HG02938 (cell line): ENCODE measurements at regions not wholly inside any gene's neighbourhood (a gene's known extent, or its start where the extent isn't known, plus 50 kb on each side); places are given as distances from the start of the nearest gene placed in this dataset.
"Not testable (repeated sequence)": the region's sequence is repeated elsewhere in the genome, so short reads cannot be mapped to it uniquely, and the experiment has no call there.

Experiments
- ATAC-seq: cut with Tn5 transposase; IDR thresholded peaks from one replicate; pipeline ENCODE4 v1.9.1; 2021; ENCODE audit warnings: mild to moderate bottlenecking, moderate library complexity; ENCODE audit not compliant: unreplicated experiment

DNA sequence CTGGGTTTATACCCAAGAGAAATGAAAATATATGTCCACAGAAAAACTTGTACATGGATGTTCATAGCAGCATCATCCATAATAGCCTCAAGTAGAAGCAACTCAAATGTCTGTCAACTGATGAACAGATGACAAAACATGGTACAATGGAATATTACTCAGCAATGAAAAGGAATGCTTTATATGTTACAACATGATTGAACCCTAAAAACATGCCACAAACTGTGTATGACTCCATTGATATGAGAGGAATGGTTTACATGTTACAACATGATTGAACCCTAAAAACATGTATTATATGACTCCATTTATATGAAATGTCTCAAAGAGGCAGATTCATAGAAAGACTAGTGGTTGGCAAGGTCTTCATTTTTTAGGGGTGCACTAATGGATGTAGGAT is 104.8 kb downstream of the LAT start:
- ATAC-seq, result not testable (repeated sequence)

DNA sequence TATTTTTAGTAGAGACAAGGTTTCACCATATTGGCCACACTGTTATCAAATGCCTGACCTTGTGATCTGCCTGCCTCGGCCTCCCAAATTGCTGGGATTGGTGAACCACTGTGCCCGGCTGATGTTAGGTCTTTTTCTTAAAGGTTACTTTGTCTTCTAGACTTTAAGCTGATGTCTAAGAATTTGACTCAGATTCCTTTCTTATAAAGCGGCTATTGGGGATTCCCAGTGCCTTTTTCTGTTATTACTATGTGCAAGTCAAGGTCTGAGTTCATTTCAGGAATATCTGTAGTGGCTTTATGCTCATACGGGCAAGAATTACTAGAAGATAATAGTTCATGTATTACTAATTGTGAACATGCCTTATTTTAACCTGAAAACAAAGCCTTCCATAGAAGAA is 102.8 kb downstream of the LAT start:
- ATAC-seq, result not testable (repeated sequence)

DNA sequence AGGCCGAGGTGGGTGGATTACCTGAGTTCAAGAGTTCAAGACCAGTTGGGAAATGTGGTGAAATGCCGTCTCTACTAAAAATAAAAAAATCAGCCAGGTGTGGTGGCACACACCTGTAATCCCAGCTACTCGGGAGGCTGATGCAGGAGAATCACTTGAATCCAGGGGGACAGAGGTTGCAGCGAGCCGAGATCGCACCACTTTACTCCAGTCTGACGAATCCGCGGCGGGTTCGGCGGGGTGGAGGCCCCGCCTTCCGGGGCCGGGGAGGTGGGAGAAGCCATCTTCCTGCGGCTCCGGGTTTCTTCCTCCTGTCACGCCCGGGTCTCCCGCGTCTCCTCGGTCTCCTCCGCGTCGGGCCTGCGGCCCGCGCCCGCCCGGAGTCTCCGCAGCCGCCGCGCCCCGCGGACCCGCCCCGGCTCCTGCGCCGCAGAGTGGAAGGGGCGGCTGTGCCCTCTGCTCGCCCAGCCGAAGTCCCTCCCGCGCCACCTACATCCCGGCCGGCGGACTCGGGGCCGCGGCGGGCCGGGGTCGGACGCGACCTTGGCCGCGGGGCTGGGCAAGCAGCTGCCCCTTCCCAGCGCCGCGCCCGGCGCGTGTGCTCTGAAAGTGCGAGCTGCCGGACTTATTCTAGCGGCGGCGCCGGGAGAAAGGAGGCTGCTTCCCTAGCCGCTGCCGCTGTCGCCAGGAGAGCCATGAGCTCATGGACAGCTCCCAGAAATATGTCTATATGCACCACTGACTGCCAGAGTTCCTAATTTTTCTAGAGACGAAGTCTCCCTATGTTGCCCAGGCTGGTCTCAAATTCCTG is 97.2 kb downstream of the LAT start:
- not testable (repeated sequence) for ATAC-seq

DNA sequence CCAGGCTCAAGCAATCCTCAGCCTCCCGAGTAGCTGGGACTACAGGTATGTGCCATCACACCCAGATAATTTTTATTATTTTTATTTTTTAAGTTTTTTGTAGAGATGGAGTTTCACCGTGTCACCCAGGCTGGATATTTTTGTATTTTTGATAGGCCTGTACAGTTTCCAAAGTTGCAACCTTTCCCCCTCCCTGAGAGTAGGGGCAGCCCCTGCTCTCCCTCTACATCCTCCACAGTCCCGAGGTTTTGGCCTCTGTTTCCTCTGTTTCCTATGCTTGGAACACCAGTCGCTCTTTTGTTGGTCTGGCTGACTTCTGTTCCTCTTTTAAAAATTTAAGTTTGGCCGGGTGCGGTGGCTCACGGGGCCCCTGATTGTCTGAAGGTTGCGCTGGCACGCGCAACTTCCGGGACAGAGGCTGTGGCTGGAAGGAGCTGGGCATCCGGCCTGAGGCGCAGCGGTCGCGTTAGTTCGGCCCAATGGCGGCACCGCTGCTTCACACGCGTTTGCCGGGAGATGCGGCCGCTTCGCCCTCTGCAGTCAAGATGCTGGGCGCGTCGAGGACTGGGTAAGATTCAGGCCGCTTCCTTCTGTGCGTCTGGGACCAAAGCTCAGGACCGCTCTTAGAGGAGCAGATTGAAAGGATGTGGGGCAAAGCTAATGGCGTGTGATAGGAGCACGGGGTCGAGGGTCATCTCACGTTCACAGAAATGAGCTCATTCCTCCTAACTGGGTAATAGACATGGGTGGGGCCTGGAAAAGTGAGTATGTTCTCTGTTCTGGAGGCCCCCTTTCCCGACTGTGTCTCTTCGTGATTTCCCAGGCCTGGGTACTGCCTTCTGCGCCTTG is 89.9 kb downstream of the LAT start:
- peak; percentile 82 for ATAC-seq

DNA sequence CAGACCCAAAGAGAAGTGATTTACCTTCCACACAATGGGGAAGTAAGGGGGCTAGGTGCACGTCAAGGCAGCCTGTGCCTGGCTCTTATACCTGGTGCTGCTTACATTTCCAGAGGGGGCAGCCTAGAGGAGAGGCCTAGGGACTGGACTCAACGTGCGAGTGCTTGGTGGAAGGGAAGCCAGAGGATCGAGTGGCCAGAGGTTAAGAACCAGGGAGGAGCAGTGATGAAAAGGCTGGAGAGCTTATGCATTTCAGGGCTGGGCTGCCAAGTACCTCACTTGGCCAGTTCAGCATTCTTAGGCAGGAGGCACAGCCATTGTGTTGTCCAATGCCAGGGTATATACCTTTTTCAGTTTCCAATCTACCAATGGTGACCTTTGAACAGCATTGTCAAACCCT is 77.4 kb downstream of the LAT start:
- not testable (repeated sequence) for ATAC-seq

DNA sequence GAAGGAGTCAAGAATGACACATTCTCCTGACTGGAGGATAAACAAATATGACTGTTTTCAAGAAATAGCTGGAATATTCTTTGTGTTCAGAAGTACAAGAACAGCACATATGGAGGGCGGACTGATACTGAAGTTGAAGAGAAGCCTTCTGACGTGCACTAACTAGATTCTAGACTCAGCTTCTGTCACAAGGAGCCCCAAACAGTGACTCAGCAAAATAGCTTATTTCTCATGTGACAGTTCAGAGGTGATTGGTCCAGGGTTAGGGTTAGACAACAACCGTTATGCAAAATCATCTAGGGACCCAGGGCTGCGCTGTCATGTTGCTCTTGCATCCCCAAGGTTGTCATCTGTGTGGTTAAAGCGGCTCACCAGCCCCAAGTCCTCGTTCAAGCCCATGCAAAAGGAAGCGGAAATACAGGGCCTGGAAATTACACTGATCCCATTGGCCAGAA is 76.6 kb downstream of the LAT start:
- not testable (repeated sequence) for ATAC-seq

DNA sequence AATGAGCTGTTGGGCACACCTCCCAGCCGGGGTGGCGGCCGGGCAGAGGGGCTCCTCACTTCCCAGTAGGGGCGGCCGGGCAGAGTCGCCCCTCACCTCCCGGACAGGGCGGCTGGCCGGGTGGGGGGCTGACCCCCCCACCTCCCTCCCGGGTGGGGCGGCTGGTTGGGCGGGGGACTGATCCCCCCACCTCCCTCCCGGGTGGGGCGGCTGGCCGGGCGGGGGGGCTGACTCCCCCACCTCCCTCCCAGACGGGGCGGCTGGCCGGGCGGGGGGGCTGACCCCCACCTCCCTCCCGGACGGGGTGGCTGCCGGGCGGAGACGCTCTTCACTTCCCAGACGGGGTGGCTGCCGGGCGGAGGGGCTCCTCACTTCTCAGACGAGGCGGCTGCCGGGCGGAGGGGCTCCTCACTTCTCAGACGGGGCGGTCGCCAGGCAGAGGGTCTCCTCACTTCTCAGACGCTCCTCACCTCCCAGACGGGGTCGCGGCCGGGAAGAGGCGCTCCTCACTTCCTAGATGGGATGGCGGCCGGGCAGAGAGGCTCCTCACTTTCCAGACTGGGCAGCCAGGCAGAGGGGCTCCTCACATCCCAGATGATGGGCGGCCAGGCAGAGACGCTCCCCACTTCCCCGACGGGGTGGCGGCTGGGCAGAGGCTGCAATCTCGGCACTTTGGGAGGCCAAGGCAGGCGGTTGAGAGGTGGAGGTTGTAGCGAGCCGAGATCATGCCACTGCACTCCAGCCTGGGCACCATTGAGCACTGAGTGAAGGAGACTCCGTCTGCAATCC is 75.4 kb downstream of the LAT start:
- not testable (repeated sequence) for ATAC-seq

DNA sequence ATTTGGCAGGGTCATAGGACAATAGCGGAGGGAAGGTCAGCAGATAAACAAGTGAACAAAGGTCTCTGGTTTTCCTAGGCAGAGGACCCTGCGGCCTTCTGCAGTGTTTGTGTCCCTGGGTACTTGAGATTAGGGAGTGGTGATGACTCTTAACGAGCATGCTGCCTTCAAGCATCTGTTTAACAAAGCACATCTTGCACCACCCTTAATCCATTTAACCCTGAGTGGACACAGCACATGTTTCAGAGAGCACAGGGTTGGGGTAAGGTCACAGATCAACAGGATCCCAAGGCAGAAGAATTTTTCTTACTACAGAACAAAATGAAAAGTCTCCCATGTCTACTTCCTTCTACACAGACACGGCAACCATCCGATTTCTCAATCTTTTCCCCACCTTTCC is 74.7 kb downstream of the LAT start:
- not testable (repeated sequence) for ATAC-seq
